ENCODE measurements at regions not wholly inside any gene's neighbourhood (a gene's known extent, or its start where the extent isn't known, plus 50 kb on each side); places are given as distances from the start of the nearest gene placed in this dataset.
"Not testable (repeated sequence)": the region's sequence is repeated elsewhere in the genome, so short reads cannot be mapped to it uniquely, and the experiment has no call there.

DNA sequence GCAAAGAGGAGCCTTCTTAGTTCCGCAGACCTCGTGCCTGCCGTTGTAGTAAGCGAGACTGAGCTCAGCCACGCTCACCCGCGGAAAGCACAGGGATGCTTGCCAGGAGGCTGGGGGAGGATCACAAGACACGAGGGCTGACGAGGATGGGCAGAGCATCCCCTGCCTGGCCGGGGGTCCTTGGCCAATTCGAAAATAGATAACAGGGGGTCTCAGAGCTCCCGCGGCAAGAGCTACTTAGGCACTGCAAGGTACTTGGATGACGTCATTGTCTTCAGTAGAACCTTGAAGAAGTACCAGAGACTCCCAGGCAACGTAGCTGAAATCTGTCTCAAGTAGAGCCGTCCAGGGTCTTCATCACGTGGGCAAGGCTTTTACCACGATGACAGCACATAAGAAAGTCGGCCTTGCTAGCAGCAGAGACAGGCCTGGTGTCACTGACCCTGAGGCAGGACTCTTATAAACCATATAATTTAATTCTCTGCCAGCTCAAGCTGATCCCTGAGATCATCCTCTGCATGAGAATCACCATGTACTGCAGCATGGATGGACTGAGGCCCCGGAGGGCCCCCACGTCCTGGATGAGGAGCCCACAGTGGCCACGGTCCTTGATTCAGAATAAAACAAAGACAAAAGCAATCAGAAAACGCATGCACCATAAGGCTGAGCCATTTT, 81.9 kb downstream of the TMEM18 start:
- DNase-seq (ENCODE audit: low spot score): no peak

DNA sequence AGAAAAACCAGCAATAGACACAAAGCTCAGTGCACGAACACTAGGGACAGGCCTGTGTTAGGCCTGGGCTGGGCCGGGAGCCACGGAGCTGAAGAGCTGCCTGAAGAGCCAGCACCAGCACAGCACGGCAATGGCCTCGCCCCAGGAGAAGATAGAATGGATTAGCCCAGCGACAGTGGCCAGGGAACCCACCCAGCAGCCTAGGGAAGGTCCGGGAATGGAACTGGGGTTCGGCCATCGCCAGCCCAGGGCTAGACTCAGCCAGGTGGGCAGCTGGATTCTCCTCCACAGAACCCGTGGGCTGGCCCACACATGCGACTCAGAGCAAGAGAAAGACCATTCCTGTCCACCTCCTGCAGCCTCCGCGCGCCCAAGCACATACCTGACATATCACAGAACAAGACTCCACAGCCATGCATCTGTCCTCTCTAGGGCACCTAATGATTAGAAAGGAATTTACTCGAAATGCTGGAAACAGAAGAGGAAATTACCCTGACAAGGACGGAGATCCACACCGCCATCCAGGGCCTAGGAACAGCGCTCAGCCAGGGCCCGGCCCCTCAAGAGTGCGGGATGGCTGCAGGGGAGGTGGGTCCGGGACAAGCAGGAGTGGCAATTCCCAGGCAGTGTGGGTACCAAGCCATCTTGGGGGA, 82.8 kb downstream of the TMEM18 start:
- DNase-seq (ENCODE audit: low spot score): no peak

DNA sequence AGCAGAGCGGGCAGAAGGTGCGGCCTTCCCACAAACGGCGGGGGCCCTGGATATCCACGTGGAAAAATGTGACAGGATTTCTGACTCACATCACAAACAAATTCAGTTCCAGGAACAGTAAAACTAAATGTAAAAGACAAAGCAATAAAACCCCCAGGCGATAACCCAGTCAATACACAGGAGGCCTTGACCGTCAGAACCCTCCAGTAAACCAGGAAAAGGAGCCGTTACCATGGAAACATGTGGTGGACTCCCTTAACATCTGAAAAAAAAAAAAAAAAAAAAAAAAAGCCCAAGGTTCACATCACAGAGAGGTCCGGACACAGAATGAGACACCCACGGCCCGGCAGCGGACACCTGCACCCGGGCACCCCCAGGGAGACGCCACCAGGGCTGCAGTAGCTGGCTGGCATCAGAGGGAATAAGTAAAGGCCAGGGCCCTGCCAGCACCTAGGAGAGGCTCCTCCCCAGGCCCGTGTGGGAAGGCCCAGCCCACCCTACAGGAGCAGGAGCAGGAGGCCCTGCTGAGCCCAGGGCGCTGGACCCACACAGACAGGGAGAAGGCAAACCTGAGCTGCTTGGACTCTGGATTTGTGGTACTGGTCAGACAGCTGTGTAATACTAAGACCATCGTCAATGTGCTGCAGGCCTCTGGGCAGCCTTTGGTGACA, 83.7 kb downstream of the TMEM18 start:
- no peak for DNase-seq (ENCODE audit: low spot score)

GRCh38 chr2:592737-593136, 84.5 kb downstream of the TMEM18 start:
- DNase-seq (ENCODE audit: low spot score): no peak

DNA sequence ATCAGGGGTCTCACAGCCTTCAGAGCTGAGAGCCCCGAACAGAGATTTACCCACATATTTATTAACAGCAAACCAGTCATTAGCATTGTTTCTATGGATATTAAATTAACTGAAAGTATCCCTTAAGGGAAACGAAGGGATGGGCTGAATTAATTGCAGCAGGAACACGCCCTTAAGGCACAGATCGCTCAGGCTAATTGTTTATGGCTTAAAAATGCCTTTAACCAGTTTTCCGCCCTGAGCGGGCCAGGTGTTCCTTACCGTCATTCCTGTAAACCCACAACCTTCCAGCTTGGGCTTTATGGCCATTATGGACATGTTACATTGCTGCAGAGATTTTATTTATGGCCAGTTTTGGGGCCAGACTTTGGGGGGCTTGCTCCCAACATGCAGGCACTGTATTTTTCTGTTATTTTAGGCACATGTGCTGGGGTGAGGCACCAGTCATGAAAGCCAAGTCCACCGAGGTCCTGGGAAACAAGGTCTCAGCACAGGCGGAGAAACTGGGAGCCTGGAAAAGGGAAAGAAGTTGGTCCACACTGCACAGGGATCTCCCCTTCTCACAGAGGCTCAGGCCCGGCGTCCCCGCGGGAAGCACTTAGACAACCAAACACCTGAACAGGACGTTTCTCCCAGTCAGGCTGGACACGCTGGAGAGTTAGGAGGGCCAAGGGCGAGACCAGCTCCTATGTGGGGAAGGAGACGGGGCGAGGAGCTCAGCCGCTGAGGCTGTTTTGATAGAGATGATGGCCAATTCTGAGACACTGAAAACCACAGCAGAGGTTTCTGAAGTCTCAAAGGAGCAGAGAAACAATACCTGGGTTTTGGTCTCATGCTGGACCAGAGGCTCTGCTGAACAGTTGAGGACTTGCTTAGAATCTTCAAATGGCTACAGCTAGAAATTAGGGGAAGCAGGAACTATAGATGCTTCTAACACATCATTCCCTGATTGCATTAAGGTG, 86.7 kb downstream of the TMEM18 start:
- no peak for DNase-seq (ENCODE audit: low spot score)

DNA sequence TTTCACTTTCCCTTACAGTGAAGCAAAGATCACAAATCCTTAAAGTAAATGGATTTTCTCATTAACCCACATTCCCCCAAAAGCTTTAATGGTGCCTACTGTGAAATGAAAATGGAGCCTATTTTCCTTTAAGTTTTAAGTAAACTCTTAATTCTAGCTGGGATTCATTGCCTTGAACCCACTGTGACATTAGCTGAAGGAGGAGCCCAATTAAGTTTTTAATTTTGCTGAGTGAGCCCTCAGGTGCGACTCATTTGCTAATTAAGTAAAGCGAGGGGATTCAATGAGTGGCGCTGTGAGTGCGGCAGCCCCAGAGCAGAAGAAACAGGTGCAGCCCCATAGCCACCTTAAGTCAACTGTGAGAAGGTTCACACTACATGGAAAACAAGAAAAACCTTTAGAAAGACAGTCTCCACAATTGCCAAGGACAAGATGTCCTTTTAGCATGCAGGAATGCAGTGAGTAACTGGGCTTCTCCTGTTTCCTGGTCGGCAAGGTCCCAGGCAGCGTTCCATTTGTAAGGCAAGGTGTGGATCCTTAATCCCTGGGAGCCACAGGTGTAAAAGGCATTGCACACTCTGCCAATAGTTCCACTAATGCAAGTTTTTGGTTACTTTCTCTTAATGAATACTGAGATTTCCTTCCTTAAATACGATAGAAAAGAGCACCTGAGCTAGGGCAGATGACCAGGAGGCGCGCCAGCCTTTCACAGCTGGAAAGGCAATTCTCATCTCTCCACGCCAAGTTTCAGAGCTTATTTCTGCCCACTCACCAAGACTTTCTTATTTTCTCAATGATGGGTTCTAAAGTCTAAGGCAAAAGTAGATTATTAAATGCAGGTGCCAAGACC, 87.7 kb downstream of the TMEM18 start:
- DNase-seq (ENCODE audit: low spot score): no peak

DNA sequence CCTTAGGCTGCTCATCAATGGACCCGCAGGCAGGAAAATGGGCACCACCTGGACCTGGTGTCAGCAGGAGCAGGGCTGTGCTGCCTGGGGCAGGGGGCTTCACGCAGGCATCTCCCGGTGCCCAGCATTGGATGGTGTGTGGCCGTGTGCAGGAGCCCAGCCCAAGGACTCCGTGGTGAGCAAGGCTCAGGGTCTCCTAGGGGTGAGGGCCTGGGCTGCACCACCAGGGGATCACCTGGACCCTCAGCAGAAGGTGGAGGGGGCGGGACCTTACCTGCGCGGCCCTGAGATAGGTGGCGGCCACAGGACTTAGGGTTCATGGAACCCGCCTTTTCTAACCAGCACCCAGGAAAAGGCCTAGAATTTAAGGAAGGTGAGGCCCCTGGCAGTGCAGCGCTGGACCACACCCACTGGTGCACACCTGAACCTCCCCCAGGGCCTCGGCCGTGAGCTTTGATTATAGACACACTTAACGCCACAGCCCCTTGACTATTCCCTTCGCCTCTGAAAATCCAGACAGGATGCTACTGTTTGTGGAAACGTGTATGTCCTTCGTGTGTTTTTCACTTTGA, 89.0 kb downstream of the TMEM18 start:
- no peak for DNase-seq (ENCODE audit: low spot score)

GRCh38 chr2:587087-587960, 89.9 kb downstream of the TMEM18 start:
- no peak for DNase-seq (ENCODE audit: low spot score)

DNA sequence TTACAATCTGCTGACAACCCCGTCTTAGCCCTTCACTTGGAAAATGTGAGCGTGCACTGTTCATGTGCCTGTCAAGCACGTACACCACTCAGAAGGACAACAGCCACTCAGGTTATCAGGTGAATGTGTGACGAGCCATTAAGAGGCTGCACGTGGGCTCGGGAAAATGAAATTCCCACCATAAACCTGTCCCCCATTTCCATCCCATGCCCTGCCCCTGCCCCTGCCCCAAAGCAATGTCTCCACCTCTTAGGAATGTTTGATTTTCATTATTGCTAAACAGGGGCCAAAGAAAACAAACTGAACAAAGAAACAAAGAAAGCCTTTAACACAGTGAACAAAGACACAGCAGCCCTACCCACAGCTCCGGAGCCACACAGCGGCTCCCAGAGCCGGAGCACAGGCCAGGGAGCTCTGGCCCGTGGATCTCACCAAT, 90.5 kb downstream of the TMEM18 start:
- peak; percentile 33 for DNase-seq (ENCODE audit: low spot score)

DNA sequence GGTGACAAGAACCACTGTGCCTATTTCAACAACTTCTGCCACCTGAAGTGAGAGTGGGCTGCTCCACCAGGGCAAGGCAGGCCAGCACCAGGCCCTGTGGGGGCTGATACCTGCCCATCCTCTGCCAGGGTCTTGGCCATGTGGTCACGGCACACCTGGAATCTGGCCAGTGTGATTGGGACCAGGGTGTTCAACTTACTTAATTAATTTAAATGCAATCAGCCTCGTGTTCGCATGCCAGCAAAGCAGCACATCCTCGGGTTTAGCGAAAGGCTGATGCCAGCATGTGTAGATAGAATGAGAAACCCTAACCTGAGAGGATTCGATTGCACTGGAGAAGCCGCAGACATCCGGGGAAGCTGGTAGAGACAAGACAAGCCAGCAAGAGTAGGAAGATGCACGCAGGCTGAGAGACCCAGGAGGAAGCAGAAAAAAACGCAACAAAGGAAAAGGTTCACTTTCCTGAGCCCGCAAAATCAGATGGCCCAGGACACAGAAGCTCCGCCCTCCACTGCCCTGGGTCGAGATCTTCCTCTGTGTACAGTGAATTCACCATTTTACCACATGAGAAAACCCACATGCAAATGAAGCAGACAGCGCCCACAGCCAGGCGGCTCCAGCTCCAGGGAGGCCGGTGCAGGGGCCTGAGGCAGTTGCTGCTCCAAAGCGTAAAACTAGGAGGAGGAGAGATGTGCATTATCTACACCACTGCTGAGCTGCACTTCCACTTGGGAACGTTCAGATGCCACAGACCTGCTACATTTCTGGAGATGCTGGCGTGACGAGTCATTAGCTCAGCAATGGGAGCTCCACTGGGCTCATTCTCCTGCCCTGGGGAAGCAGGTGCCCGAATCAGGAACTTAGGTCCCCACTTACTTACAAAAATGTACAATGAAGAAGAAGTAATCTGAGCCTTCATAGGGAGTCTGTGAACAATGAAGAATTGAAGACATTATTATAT, 92.1 kb downstream of the TMEM18 start:
- peak; percentile 9 for DNase-seq (ENCODE audit: low spot score)

DNA sequence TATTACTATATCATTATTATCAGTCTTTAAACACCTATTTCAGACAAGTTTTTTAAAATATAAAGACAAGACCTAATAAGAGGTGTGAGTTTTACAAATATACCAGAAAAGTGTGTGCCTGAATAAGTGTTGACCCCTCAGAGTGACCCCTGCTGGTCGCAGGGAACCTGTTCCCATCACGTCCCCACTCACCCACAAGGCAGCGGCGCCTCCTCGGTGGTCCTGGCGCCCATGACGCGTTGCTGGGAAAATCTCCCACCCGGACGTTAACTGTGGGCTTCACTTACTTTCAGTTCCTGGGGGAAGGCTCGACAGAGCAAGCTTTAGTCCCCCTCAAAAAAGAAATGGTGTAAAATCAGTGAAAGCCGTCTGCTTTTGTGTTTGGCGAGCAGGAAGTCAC, 93.5 kb downstream of the TMEM18 start:
- no peak for DNase-seq (ENCODE audit: low spot score)

DNA sequence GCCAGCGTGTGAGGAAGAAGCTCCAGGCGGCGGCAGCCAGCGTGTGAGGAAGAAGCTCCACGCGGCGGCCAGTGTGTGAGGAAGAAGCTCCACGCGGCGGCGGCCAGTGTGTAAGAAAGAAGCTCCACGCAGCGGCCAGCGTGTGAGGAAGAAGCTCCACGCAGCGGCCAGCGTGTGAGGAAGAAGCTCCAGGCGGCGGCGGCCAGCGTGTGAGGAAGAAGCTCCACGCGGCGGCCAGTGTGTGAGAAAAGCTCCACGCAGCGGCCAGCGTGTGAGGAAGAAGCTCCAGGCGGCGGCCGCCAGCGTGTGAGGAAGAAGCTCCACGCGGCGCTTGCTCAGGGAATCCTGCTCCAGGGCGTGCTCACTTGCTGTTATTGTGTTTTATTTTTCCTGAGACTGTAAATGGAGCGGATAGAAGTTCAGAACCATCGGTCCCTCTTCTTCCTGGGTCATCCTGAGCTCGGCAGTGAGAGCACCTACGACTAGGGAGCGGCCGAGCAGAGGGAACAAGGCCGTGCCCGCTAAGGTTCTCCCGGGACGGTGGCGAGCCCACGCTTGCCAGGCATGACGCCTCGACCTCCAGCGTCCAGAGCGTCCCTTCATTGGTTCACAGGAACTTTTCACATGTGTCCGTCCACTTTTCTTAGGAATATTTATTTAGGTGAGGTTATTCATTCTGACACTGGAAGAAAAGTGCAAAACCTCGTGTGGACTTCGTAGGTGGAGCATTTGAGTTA, 94.2 kb downstream of the TMEM18 start:
- DNase-seq (ENCODE audit: low spot score): no peak

DNA sequence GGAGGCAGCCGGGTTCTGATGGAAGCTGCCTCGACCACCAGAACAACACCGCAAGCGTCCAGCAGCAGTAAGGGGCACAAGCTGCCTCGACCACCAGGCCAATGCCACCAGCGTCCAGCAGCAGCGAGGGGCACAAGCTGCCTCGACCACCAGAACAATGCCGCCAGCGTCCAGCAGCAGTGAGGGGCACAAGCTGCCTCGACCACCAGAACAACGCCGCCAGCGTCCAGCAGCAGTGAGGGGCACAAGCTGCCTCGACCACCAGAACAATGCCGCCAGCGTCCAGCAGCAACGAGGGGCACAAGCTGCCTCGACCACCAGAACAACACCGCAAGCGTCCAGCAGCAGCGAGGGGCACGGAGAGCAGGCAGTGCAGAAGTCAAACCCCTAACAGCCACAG, 94.9 kb downstream of the TMEM18 start:
- DNase-seq (ENCODE audit: low spot score): not testable (repeated sequence)

DNA sequence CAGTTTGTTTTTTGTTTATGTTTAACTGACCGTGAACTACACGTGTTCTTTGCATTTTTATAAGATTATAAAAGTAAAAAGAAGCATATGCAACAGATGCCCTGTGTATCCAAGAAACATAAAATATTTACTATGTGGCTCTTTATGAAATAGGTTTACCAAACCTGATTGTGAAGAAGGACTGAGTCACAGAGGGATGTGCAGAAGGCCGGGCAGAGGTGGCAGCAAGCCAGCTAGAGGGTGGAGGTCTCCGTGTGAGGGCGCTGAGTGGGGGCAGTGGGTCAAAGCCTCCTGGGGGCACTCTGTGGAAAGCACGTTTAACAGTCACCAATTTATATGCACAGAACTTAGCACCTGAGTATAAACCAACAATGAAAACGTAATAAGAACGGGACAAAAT, 97.2 kb downstream of the TMEM18 start:
- DNase-seq (ENCODE audit: low spot score): no peak

GRCh38 chr2:579351-579886, 97.8 kb downstream of the TMEM18 start:
- DNase-seq (ENCODE audit: low spot score): no peak

- DNase-seq (ENCODE audit: low spot score): no peak
Observed at GRCh38 chr2:576292-576691, 100.9 kb downstream of the TMEM18 start.

- DNase-seq (ENCODE audit: low spot score): no peak
Observed at GRCh38 chr2:575727-576236, 101.4 kb downstream of the TMEM18 start.
